SK-N-SH (cell line): ENCODE measurements at regions not wholly inside any gene's neighbourhood (a gene's known extent, or its start where the extent isn't known, plus 50 kb on each side); places are given as distances from the start of the nearest gene placed in this dataset.
"Not testable (repeated sequence)": the region's sequence is repeated elsewhere in the genome, so short reads cannot be mapped to it uniquely, and the experiment has no call there.

ENCODE experiments used
- CHD2 ChIP-seq: fragments of 150-350 bp; IDR thresholded peaks from 2 replicates; pipeline ENCODE4 v1.6.1; 2018; ENCODE audit warnings: low read length; ENCODE audit not compliant: partially characterized antibody
- CTCF ChIP-seq: fragments of 200-600 bp; sonication (generic); IDR thresholded peaks from 2 replicates; pipeline ENCODE4 v1.6.1; 2017; ENCODE audit warnings: antibody characterized with exemption, mild to moderate bottlenecking, moderate library complexity
- EP300 ChIP-seq, 2 experiments: IDR thresholded peaks; 2 replicates each; pipeline versions ENCODE4 v1.4.0 to v1.6.1; 2012; ENCODE audit warnings: borderline replicate concordance in 1 of 2, low read depth in 1 of 2, low read length in 1 of 2
- GATA2 ChIP-seq: sonication (generic); formaldehyde crosslinking; IDR thresholded peaks from 2 replicates; pipeline ENCODE4 v1.5.0; 2020; ENCODE audit warnings: mild to moderate bottlenecking, missing genetic modification reagents
- IRF3 ChIP-seq: fragments of 150-350 bp; IDR thresholded peaks from 2 replicates; pipeline ENCODE4 v1.6.1; 2016; ENCODE audit warnings: mild to moderate bottlenecking, low read depth, low read length
- MXI1 ChIP-seq: IDR thresholded peaks from 2 replicates; pipeline ENCODE4 v1.6.1; 2012; ENCODE audit warnings: mild to moderate bottlenecking, low read depth, low read length, improper control_type of control experiment
- POLR2AphosphoS5 ChIP-seq: IDR thresholded peaks from 2 replicates; pipeline ENCODE4 v1.6.1; 2012; ENCODE audit warnings: low read depth, low read length
- RAD21 ChIP-seq: IDR thresholded peaks from 2 replicates; pipeline ENCODE4 v1.6.1; 2012; ENCODE audit warnings: mild to moderate bottlenecking, low read length
- REST ChIP-seq: IDR thresholded peaks from 2 replicates; pipeline ENCODE4 v1.6.1; 2012; ENCODE audit warnings: mild to moderate bottlenecking, low read depth, low read length, moderate library complexity
- SIN3A ChIP-seq: IDR thresholded peaks from 2 replicates; pipeline ENCODE4 v1.6.1; 2012; ENCODE audit warnings: low read depth, mild to moderate bottlenecking, low read length, moderate library complexity, borderline replicate concordance
- TAF1 ChIP-seq: IDR thresholded peaks from 2 replicates; pipeline ENCODE4 v1.6.1; 2012; ENCODE audit warnings: low read depth, mild to moderate bottlenecking, low read length, moderate library complexity, borderline replicate concordance

- not testable (repeated sequence) for TF ChIP-seq SIN3A; CTCF; RAD21; EP300 (IDR thresholded peaks at IDR 0.05; ENCODE audit: borderline replicate concordance in 1 of 2, low read depth in 1 of 2, low read length in 1 of 2); GATA2 (CRISPR knock-in tag); IRF3; CHD2; MXI1; TAF1; REST; POLR2AphosphoS5
Observed at GRCh38 chr21:5144731-5145130, 5376.7 kb upstream of the TPTE start.
